ENCODE measurements at regions not wholly inside any gene's neighbourhood (a gene's known extent, or its start where the extent isn't known, plus 50 kb on each side); places are given as distances from the start of the nearest gene placed in this dataset.

GRCh38 chr10:75347186-75347585 is 54.4 kb downstream of the ZNF503 start:
- no peak for DNase-seq

DNA sequence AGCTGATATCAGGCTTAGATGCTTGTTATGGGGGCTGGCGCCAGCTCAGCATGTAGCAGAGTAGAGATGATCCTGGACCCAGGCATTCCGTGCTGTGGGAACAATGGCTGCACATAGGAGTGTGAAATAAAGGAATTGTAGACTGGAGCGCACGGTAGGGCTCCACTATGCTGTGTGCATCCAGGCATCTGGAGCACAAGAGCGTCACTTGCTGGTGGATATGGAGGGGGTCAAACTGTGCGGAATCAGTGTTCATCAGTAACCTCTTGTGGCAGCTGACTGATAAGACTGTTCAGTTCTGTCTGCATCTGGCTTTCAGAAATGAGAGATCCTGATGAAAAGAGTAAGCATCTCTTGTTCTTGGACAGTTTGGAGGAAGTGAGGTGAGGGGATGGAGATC is 55.8 kb downstream of the ZNF503 start:
- DNase-seq = no peak

DNA sequence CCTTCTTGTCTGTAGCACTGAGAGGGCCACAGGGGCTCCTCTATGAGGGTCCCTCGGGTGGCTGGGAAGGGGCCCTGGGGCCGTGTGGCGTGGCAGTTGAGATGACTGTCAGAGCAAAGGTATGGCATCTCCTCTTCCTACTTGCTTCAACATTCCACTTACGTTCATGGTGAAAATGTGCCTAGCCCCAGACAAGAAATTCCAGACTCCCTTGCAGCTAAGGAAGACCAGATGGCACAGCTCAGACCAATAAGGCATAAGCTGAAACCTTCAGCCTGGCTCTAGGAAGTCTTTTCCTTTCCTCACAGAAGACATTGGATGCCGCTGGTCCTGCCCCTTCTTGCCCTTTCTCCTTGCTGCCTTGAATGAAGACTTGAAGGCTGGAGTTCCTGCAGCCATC is 57.4 kb downstream of the ZNF503 start:
- DNase-seq = no peak

- DNase-seq = no peak
Measured at GRCh38 chr10:75342397-75342796, 59.2 kb downstream of the ZNF503 start.

DNA sequence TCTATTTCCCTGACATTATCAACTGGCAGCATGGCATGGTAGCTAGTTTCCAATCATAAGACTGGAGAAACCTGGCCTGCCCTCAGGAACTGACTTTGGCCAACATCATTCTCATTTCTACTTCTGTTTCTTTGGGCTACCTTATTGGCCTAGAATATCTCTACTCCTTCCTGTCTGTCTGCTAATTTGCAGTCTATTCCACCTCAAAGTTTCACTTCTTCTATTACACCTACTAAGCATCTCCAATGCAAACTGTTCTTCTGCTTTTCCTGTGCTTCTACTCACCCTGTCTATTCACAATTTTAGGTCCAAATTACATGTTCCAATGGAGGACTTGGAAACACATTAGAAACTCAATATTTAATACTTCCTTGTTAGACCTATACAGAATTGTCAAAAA is 65.6 kb downstream of the ZNF503 start:
- DNase-seq = no peak

DNA sequence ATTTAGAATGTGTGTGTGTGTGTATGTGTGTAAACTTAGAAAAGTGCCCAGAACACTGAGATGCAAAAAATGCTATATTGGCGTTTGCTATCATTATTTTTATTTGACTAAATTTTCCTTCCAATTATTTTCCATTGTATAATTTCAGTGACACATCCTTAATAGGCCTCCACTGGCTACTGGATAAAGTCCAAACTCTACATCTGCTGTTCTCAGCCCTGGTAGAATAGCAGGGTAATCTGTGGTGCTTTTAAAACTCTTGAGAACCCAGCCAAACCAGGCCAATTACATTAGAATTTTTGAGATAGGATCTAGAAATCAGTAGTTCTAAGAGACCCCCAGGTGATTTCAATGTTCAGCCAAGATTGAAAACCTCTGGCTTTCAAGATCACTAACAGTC is 66.4 kb downstream of the ZNF503 start:
- DNase-seq = no peak

DNA sequence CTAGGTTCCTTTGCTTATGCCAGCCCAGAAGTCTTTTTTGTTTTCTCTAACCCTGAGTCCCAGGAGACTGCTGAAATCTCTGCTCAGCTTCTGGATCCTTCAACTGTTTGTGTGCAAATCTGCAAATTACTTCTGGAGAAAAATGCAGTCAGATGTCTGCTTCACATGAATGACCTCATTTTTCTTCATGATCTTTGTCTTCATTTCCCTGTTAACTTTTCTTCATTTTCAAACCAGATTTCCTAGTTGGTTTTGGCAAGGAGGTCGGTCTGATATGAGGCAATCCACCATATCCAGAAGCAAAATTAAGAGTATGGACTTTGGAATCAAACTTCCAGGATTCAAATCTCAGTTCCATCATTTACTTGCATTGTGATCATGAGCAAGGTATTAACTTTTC is 66.8 kb downstream of the ZNF503 start:
- no peak for DNase-seq

- DNase-seq = no peak
Measured at GRCh38 chr10:75332081-75332480, 69.5 kb downstream of the ZNF503 start.

DNA sequence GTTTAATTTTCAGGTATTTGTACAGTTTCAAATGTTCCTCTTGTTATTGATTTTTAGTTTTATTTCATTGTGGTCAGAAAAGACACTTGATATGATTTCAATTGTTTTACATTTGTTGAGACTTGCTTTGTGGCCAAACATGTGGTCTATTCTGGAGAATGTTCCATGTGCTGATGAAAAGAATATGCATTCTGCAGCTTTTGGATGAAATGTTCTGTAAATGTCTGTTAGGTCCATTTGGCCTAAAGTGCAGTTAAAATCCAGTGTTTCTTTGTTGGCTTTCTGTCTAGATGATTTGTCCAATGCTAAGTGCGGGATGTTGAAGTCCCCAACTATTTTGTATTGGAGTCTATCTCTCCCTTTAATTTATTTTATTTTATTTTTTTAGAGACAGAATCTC is 70.5 kb downstream of the ZNF503 start:
- no peak for DNase-seq

DNA sequence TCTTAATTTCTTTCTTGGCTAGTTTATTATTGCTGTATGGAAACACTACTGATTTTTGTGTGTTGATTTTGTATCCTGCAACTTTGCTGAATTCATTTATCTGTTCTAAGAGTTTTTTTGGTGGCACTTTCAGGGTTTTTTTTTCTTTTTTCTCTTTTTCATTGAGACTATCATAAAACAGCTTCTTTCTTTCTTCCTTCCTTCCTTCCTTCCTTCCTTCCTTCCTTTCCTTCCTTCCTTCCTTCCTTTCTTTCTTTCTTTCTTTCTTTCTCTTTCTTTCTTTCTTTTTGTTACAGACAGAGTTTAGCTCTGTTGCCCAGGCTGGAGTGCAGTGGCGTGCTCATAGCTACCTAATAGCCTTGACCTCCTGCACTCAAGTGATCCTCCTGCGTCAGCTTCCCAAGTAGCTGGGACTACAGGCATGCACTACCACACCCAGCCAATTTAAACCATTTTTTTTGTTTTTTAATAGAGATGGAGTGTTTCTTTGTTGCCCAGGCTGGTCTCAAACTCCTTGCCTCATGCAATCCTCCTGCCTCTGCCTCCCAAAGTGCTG is 72.3 kb downstream of the ZNF503 start:
- no peak for DNase-seq

- DNase-seq = no peak
Measured at GRCh38 chr10:75326306-75326705, 75.3 kb downstream of the ZNF503 start.

DNA sequence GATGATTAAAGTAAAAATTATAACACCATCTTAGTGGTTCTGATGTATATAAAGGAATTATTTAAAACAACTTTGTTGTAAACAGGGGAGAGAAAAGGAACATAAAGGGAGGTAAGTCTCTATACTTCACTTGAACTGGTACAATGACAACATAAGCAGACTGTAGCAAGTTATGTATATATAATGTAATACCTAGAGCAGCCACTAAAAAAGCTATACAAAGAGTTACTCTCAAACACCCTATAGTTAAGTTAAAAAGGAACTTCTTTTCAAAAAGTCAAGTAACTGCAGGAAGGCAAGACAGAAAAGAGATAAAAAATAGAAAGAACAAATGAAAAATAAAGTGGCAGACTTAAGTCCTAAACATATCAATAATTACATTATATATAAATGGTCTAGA is 82.3 kb downstream of the ZNF503 start:
- no peak for DNase-seq

GRCh38 chr10:75314570-75314969 is 78.8 kb upstream of the COMTD1 start:
- no peak for DNase-seq

DNA sequence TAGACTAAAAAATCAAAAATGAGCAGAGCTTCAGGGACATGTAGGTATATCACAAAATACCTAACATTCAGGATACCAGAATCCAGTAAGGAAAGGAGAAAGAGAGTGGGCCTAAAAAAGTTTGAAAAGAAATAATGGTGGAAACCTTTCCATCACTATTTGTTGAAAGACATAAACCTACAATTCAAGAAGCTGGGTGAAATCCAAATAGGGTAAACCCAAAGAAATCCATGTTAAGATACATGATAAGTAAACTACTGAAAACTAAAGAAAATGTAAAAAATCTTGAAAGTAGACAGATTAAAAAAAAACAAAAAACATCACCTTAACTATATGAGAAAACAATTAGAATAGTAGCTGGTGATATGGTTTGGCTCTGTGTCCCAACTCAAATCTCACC is 76.7 kb upstream of the COMTD1 start:
- no peak for DNase-seq

DNA sequence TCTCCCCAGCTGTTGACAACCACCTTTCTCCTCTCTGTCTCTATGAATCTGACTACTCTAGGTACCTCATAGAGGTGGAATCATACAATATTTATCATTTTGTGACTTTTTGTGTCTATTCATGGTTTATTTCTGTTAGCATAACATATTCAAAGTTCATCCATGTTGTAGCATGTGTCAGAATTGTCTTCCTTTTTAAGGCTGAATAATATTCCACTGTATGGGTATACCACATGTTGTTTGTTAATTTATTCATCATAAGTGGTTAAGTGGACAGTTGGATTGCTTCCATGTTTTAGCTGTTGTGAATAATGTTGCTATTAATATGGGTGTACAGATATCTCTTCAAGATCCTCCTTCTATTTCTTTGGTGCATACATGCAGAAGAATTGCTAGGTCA is 69.9 kb upstream of the COMTD1 start:
- DNase-seq = no peak

DNA sequence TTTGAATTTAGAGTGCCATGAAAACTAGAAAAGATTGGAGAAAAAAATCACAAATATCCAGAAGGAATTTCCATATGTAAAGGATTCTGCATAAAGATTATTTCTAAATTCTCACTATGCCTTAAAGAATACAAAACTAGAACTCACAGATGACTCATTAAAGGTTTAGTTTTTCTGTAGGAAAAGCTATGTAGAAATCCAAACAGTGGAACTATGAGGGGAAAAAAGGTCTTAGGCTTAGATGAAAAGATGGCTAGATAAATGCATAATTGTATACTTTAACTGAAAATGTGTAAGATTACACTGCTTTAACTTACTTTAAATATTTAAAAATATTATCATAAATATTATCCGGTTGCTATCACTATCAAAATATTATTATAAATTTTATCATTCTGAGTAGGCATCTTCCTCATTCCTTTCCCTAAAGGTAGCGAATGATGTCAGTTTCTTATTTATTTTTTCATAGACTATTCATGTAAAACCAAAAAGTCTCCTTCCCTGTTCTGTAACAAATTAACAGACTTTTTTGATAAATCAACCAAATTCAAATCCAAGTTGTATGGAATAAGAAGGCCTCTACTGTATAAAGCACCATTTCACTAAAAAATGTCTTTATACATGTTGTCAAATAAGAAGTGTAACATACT is 69.1 kb upstream of the COMTD1 start:
- no peak for DNase-seq

DNA sequence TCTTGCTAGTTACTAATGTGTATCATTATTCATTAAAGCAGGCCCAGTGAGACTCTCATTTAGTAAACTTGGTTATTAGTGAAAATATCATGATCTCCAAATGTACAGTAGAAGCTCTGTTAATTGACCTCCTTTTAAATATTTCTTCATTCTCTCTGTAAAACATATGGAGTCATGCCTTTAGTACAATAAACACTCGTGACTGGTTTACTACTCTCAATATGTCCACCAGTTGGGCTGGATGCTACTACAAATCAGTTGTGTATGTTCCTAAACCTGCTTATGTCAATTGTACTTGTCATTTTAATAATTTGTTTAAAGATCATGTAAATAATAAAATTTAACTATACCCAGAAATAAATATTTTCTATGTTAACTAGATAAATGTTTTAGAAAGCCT is 68.6 kb upstream of the COMTD1 start:
- DNase-seq = no peak

- no peak for DNase-seq
Measured at GRCh38 chr10:75303045-75303777, 67.5 kb upstream of the COMTD1 start.

DNA sequence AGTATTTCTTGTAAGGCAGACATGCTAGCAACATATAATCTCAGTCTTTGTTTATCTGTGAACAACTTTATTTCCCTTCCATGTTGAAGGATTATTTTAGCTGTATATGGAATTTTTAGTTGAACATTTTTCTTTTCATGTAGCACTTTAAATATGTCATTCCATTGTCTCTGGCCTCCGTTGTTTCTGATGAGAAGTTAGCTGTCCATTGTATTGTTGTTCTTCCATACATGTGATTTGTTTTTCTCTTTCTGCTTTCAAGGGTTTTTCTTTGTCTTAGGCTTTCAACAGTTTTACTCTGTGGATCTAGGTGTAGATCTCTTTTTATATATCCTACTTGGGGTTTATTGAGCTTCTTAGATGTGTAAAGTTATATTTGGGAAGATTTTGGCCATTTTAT is 66.3 kb upstream of the COMTD1 start:
- DNase-seq = no peak

DNA sequence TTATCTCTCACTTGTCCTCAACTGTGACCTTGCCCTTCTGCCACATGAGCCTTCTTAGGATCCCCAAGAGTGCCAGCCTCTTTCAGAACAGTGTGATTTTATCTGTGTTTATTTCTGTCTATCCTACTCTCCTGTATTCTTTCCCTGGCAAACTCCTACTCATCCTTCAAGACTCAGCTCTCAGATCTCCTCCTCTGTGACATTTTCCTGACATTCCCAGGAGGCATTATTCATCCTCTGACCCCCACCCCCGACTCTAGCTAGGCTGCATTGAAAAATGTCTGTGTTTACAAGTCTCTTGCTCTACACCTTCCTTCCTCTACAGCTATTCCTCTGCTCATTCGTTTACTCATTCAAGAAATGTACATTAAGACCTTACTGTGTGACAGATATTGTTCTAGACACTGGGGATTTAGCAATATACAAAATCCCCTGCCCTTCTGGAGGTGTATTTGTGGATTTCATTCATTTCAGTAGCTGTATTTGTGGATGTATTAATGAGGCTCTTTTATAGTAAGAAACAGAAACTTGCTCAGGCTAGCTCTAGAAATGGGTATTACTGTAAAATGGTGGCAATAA is 61.4 kb upstream of the COMTD1 start:
- no peak for DNase-seq

GRCh38 chr10:75295868-75296441 is 60.2 kb upstream of the COMTD1 start:
- no peak for DNase-seq

GRCh38 chr10:75294866-75295701 is 59.3 kb upstream of the COMTD1 start:
- DNase-seq = peak in 4 of 5 experiments; percentile 26 to 59 (median 37)

DNA sequence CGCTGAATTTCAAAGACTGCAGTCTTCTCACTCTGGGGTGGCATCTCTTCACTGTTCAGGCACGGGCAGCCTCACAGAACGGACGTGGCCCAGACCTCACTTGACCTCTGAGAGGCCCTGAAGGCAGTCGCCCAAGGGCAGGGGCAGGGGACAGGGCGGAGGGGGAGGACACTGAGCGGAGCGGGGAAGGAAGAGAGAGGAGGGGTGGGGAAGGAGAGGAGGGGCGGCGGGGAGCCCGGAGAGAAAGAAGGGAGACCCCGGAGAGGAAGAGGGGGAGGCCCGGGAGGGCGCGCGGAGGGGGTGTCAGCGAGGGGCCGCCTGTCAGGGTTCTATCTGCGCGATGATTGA is 58.7 kb upstream of the COMTD1 start:
- DNase-seq = no peak
